ENCODE measurements at regions not wholly inside any gene's neighbourhood (a gene's known extent, or its start where the extent isn't known, plus 50 kb on each side); places are given as distances from the start of the nearest gene placed in this dataset.

DNA sequence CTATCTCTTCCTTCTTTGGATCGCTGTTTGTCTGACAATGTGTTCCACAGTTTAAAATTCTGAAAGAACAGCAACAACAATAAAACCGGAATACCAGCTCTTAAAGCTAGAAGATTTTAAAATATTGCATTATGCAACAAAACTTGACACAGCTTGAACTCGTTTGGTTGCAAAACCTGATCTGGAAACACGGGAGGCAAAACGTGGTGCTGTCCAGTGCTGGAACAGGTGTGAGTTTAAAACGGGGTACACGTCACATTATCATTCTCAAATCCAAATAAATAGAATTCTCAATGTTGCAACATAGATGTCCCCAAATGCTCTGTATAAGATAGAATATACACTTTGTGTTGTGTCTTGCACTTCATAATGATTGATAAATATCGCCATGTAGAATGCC lies 110.9 kb upstream of the LYSMD4 start:
- no peaks in the 10 kb centered on the region for H3K4me1 ChIP-seq (ENCODE audit: control insufficient read depth in 1 of 2, insufficient read depth in 2 of 2, low read length in 2 of 2)
- H2AFZ ChIP-seq (ENCODE audit: low read depth, low read length, poor library complexity, severe bottlenecking) = no peak overlapping the region
- ATAC-seq (no peak), DNase-seq (ENCODE audit: low read depth, low spot score) (no peak)
- no peaks in the 10 kb centered on the region for H3K9me2 ChIP-seq (ENCODE audit: insufficient read depth)
- TF ChIP-seq ELF1 (IDR thresholded peaks at IDR 0.05; ENCODE audit: borderline replicate concordance, low read depth) (no peak), REST (IDR thresholded peaks at IDR 0.05; ENCODE audit: low read depth) (peak; percentile 22)
- H3K79me2 ChIP-seq (ENCODE audit: insufficient read depth, low read length) = no peaks in the 10 kb centered on the region
- no peak overlapping the region for H3K4me2 ChIP-seq (ENCODE audit: low read length)
- no peaks in the 10 kb centered on the region for H3K36me3 ChIP-seq (ENCODE audit: control insufficient read depth in 1 of 2, insufficient read depth in 2 of 2, low read length in 2 of 2)
- H3K9ac ChIP-seq (ENCODE audit: low read length) = no peak overlapping the region
- H4K20me1 ChIP-seq (ENCODE audit: insufficient read depth) = no peaks in the 10 kb centered on the region
- no peak overlapping the region for H3K27ac ChIP-seq (ENCODE audit: low read depth, low read length)
- H3K4me3 ChIP-seq (replicated peaks in 1 of 2; ENCODE audit: low read depth in 1 of 2, low read length in 2 of 2) = no peak overlapping the region
- intact Hi-C loops (cut with micrococcal nuclease) = no loop called here
- H3K9me3 ChIP-seq (ENCODE audit: control insufficient read depth in 1 of 2, insufficient read depth in 1 of 2, low read depth in 1 of 2, low read length in 2 of 2) = no peaks in the 10 kb centered on the region
- POLR2A ChIA-PET = no interaction called here
- CTCF ChIA-PET = no interaction called here
- RAD21 ChIA-PET (ENCODE audit: low non-redundant PET in 1 of 2, low total read pairs in 2 of 2, uncharacterized antibody in 2 of 2, unreplicated experiment in 2 of 2) = no interaction called here
- H3K27me3 ChIP-seq (ENCODE audit: insufficient read depth, low read length) = peaks cover 56% of the 10 kb centered on the region
- BruUV-seq (replicated peaks) = no TSS peak

DNA sequence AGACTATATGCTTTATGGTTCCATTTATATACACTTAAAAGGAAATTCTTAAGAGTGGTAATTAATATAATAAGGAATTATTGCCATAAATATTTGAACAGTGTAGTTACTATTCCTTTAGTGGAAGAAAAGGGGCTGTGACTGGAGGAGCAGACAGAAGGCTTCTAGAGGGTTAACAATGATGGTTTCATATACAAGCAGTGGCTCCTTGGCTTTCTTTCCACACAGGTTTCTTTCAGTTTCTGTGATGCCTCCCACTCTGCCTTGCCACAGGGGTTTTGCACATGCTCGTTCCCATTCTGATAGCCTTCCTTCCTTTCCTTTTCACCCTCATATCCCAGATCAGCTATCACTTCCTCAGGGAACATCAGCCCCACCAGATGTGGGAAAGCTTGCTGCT lies 108.8 kb upstream of the LYSMD4 start:
- no peaks in the 10 kb centered on the region for H3K9me3 ChIP-seq (ENCODE audit: control insufficient read depth in 1 of 2, insufficient read depth in 1 of 2, low read depth in 1 of 2, low read length in 2 of 2)
- no peaks in the 10 kb centered on the region for H3K79me2 ChIP-seq (ENCODE audit: insufficient read depth, low read length)
- H3K27me3 ChIP-seq (ENCODE audit: insufficient read depth, low read length) = peaks cover 47% of the 10 kb centered on the region; the same call in 1 of the 2 replicates
- RAD21 ChIA-PET (ENCODE audit: low non-redundant PET in 1 of 2, low total read pairs in 2 of 2, uncharacterized antibody in 2 of 2, unreplicated experiment in 2 of 2) = no interaction called here
- BruUV-seq (replicated peaks) = no TSS peak
- no peak overlapping the region for H3K27ac ChIP-seq (ENCODE audit: low read depth, low read length)
- no peak overlapping the region for H2AFZ ChIP-seq (ENCODE audit: low read depth, low read length, poor library complexity, severe bottlenecking)
- H3K4me1 ChIP-seq (ENCODE audit: control insufficient read depth in 1 of 2, insufficient read depth in 2 of 2, low read length in 2 of 2) = no peaks in the 10 kb centered on the region
- no peak overlapping the region for H3K4me2 ChIP-seq (ENCODE audit: low read length)
- ATAC-seq (no peak), DNase-seq (ENCODE audit: low read depth, low spot score) (no peak)
- POLR2A ChIA-PET = no interaction called here
- no peak for TF ChIP-seq EGR1 (IDR thresholded peaks at IDR 0.05; ENCODE audit: low read depth)
- CTCF ChIA-PET = no interaction called here
- H3K9ac ChIP-seq (ENCODE audit: low read length) = no peak overlapping the region
- no peaks in the 10 kb centered on the region for H3K9me2 ChIP-seq (ENCODE audit: insufficient read depth)
- no peaks in the 10 kb centered on the region for H4K20me1 ChIP-seq (ENCODE audit: insufficient read depth)
- intact Hi-C loops (cut with micrococcal nuclease) = no loop called here
- H3K36me3 ChIP-seq (ENCODE audit: control insufficient read depth in 1 of 2, insufficient read depth in 2 of 2, low read length in 2 of 2) = no peaks in the 10 kb centered on the region
- H3K4me3 ChIP-seq (replicated peaks in 1 of 2; ENCODE audit: low read depth in 1 of 2, low read length in 2 of 2) = no peak overlapping the region

All from HCT116 (cell line).